Natural killer cell treated with Interleukin-12 subunit alpha and Interleukin-12 subunit beta and Interleukin-15 and Interleukin-18, amount 100 ng/mL, for 72 hours (primary cell): ENCODE measurements at regions not wholly inside any gene's neighbourhood (a gene's known extent, or its start where the extent isn't known, plus 50 kb on each side); places are given as distances from the start of the nearest gene placed in this dataset.
A peak's percentile ranks its signal among the peaks of the same experiment; 100 is the strongest.

Experiments used
- ATAC-seq, 2 donors: fragments of 150-1000 bp; cut with Tn5 transposase in 1 of 2; sonication (Bioruptor Pico), chemical (Tn5 transposase) in 1 of 2; 2 replicates each; pipeline ENCODE4 v1.10.0; 2021
- DNase-seq: peaks from one replicate; pipeline ENCODE4 v3.0.0; 2022; ENCODE audit warnings: low spot score
- H3K27ac Mint-ChIP-seq, 2 donors: 1 replicate in 1 of 2; 2 replicates in 1 of 2; pipeline ENCODE4 v1.8.0; 2022; ENCODE audit warnings: mixed read lengths in 2 of 2, mild to moderate bottlenecking in 1 of 2, moderate library complexity in 1 of 2
- H3K27me3 Mint-ChIP-seq, 2 donors: 1 replicate in 1 of 2; 2 replicates in 1 of 2; pipeline ENCODE4 v1.8.0; 2022; ENCODE audit warnings: mixed read lengths in 2 of 2
- H3K36me3 Mint-ChIP-seq: one replicate; pipeline ENCODE4 v1.8.0; 2022; ENCODE audit warnings: mixed read lengths
- H3K4me1 Mint-ChIP-seq, 2 donors: 1 replicate in 1 of 2; 2 replicates in 1 of 2; pipeline ENCODE4 v1.8.0; 2022; ENCODE audit warnings: low read depth in 2 of 2, mixed read lengths in 2 of 2, mild to moderate bottlenecking in 1 of 2
- H3K4me3 Mint-ChIP-seq: one replicate; pipeline ENCODE4 v1.8.0; 2022; ENCODE audit warnings: mixed read lengths
- H3K9me3 Mint-ChIP-seq: 2 replicates; pipeline ENCODE4 v1.8.0; 2022; ENCODE audit warnings: mixed read lengths

DNA sequence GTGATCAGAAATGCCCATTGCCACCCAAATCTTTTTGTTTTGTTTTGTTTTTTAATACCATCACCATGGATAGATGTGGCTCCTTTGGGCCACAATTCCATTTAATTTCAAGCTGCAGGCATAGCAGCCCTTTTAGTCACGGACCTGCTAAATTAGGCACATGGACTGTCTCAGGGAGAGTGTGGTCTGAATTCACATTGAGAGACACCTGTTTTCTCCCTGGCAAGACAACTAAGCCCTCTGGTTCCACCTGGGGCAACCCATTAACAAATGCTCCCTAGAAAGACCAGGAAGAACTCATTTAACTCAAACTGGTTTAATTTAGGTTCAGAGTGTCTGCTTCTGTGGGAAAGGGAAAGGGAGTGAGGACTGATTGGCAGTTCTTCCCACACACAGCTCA lies 88.2 kb upstream of the ANKRD1 start:
- no peak for ATAC-seq
- Mint-ChIP-seq H3K36me3 (no peaks in the 10 kb centered on the region), H3K4me1 (peaks cover 0 to 15% of the 10 kb centered on the region in 2 donors), H3K4me3 (no peak overlapping the region), H3K27ac (peak overlapping the region in 1 of 2 donors; percentile 34), H3K9me3 (no peaks in the 10 kb centered on the region), H3K27me3 (peaks cover 13 to 21% of the 10 kb centered on the region in 2 donors)
- no peak for DNase-seq

DNA sequence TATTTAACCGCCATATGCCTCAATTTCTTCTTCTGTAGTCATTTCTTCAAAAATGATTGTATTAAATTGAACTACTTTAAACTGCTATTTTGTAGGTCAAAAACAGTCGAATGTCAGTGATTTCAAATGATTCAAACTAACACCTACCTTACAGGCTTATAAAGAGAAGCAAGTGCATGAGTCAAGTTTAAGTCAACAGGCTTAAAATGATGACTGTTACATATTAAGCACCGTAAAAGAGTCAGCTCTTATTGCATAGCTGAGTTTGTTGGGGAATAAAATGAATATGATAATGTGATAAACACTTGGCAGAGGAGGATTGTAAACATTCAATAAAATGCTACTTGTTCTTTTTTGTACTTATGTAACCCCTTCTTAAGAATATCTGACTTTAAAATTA lies 90.1 kb upstream of the ANKRD1 start:
- H3K27ac Mint-ChIP-seq, result no peak overlapping the region
- H3K9me3 Mint-ChIP-seq, result no peaks in the 10 kb centered on the region
- DNase-seq, result no peak
- no peak overlapping the region for H3K4me3 Mint-ChIP-seq
- no peak for ATAC-seq
- no peaks in the 10 kb centered on the region for H3K36me3 Mint-ChIP-seq
- peaks cover 18 to 22% of the 10 kb centered on the region in 2 donors for H3K27me3 Mint-ChIP-seq
- H3K4me1 Mint-ChIP-seq, result peaks cover 0 to 15% of the 10 kb centered on the region in 2 donors

DNA sequence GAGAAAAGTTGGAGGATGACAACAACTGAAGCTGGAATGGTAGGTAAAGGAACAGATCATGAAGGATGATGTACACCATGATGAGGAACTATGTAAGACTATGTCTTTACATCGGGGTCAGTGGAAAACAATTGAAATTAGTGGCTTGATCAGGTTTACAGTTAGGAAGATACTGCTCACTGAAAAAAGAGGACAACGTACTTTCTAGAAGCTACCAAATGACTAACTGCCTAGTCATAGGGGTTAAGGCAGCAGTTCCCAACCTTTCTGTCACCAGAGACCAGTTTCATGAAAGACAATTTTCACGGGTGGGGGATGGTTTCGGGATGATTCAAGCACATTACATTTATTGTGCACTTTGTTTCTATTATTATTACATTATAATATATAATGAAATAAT lies 91.6 kb upstream of the ANKRD1 start:
- no peak for ATAC-seq
- H3K4me3 Mint-ChIP-seq, result no peak overlapping the region
- peaks cover 20 to 22% of the 10 kb centered on the region in 2 donors for H3K27me3 Mint-ChIP-seq
- DNase-seq, result no peak
- no peak overlapping the region for H3K27ac Mint-ChIP-seq
- H3K36me3 Mint-ChIP-seq, result no peaks in the 10 kb centered on the region
- H3K9me3 Mint-ChIP-seq, result no peaks in the 10 kb centered on the region
- no peaks in the 10 kb centered on the region for H3K4me1 Mint-ChIP-seq

DNA sequence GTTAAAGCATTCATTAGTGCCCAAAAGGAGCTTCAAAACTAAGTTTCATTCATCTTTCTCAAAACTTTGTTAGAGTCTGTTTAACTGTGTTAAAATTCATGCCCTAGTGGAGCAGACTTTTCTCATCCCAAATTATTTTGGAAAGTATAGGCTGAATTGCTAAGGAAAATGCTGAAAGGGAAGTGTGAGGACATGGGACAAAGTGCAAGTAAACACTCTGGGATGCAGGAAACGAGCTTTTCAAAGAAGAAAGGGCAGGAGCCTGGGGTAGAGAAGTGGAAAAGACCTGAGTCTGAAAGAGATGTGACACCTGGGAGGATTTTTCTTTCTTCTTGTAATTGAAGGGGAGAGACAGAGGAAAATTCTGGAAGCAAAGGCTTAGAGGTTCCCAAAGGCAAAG lies 93.1 kb upstream of the ANKRD1 start:
- H3K4me3 Mint-ChIP-seq, result no peak overlapping the region
- no peaks in the 10 kb centered on the region for H3K9me3 Mint-ChIP-seq
- no peaks in the 10 kb centered on the region for H3K4me1 Mint-ChIP-seq
- H3K27me3 Mint-ChIP-seq, result peaks cover 30 to 34% of the 10 kb centered on the region in 2 donors
- no peaks in the 10 kb centered on the region for H3K36me3 Mint-ChIP-seq
- no peak for ATAC-seq
- DNase-seq, result no peak
- H3K27ac Mint-ChIP-seq, result no peak overlapping the region

DNA sequence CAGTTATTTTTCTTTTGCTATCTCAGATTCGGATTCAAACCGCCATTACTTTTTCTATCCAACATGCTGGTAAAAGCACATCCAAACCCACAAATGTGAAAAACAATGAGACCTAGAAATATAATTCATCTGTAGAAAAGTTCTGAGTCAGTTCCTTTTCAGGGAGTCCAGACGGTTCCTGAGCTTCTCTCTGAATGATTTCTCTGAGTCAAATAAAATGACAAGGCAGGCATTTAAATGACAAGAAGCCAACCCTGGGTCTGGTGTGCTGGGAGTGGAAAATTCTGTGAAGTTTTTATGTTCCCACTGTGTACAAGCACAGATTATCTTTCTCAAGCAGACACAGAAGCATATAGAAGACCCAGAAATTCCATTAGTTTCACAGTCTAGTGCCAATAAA lies 96.3 kb upstream of the ANKRD1 start:
- no peaks in the 10 kb centered on the region for H3K36me3 Mint-ChIP-seq
- peaks cover 32 to 36% of the 10 kb centered on the region in 2 donors for H3K27me3 Mint-ChIP-seq
- no peaks in the 10 kb centered on the region for H3K4me1 Mint-ChIP-seq
- no peak for DNase-seq
- no peaks in the 10 kb centered on the region for H3K9me3 Mint-ChIP-seq
- no peak overlapping the region for H3K27ac Mint-ChIP-seq
- ATAC-seq, result peak in 1 of 2 donors; percentile 64
- H3K4me3 Mint-ChIP-seq, result no peak overlapping the region

DNA sequence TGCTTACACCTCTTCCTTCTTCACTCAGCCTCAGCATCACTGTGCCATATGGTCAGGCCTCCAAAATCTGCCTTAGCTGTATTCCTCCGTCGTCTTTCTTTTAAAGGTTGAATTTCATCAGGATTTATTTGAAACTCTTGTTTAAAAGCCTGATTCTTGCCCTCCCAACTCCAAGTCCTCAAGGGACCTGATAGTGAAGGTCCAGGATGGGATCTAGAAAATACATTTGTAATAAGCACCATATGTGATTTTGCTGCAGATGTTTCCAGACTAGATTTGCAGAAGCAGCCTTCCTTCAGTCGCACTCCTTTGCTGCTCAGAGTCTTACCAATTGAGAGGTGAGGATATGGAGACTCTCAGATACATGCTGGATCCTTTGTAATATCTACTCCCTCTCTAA lies 101.0 kb upstream of the ANKRD1 start:
- no peak for ATAC-seq
- no peaks in the 10 kb centered on the region for H3K4me1 Mint-ChIP-seq
- no peak overlapping the region for H3K27ac Mint-ChIP-seq
- no peaks in the 10 kb centered on the region for H3K9me3 Mint-ChIP-seq
- H3K4me3 Mint-ChIP-seq, result no peak overlapping the region
- no peak for DNase-seq
- H3K36me3 Mint-ChIP-seq, result no peaks in the 10 kb centered on the region
- H3K27me3 Mint-ChIP-seq, result peaks cover 34 to 48% of the 10 kb centered on the region in 2 donors

DNA sequence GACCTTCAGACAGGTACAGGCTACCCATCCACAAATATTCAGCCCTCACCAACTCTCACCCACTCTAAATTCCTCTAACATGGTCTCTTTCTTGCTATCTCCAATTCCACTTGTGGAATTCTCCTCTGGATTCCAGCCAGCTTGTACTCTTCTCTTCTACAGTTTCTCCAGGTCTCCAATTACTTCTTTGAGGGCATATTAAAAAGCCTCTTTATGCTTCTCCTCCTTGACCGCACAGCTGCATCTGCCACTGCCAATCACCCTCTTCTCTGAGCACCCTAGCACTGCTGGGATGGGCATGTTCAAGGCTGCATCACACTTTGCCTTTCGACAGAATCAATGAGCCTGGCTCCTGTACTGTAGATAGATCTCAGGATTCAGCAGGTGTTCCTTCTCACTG lies 101.5 kb upstream of the ANKRD1 start:
- DNase-seq (no peak), ATAC-seq (no peak)
- no peaks in the 10 kb centered on the region for H3K4me1 Mint-ChIP-seq
- peaks cover 33 to 48% of the 10 kb centered on the region in 2 donors for H3K27me3 Mint-ChIP-seq
- H3K36me3 Mint-ChIP-seq, result no peaks in the 10 kb centered on the region
- H3K4me3 Mint-ChIP-seq, result no peak overlapping the region
- H3K9me3 Mint-ChIP-seq, result no peaks in the 10 kb centered on the region
- no peak overlapping the region for H3K27ac Mint-ChIP-seq

DNA sequence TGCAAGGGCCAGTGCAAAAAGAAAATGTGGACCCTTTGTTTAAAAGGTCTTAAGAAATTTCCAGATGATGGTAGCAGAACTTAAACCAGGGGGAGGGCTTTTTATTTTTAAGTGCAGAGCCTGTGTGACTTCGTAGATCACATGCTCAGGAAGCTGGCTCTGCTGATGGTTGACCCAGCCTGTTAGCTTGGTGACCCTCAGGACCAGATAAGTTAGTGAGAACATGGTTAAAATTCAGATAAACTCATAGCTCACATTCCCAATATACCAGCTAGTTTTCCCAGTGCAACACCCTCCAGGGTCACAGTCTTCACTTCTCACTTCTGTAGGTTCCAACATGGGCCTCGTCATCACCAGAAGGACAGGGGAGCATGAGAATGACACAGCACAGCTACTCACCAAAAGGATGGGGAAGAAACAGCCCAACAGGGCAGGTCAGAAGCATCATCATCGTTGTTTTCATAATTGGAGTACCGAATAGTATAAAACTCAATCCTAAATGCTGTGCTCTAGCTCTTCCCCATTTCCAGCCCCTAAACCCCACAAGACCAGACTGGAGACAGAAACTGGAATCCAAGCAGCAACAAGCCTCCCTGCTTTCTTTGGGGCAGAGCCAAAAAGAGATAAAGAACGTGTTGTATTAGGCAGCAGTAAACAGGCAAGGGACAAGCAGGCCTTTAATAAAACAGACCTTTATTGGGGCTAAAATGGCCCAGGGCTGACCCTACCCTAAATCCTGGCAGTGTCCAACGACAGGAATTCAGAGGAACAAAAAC lies 102.2 kb upstream of the ANKRD1 start:
- H3K4me1 Mint-ChIP-seq, result no peaks in the 10 kb centered on the region
- no peaks in the 10 kb centered on the region for H3K36me3 Mint-ChIP-seq
- ATAC-seq (no peak), DNase-seq (no peak)
- H3K27ac Mint-ChIP-seq, result no peak overlapping the region
- no peaks in the 10 kb centered on the region for H3K9me3 Mint-ChIP-seq
- peaks cover 31 to 45% of the 10 kb centered on the region in 2 donors for H3K27me3 Mint-ChIP-seq
- no peak overlapping the region for H3K4me3 Mint-ChIP-seq

DNA sequence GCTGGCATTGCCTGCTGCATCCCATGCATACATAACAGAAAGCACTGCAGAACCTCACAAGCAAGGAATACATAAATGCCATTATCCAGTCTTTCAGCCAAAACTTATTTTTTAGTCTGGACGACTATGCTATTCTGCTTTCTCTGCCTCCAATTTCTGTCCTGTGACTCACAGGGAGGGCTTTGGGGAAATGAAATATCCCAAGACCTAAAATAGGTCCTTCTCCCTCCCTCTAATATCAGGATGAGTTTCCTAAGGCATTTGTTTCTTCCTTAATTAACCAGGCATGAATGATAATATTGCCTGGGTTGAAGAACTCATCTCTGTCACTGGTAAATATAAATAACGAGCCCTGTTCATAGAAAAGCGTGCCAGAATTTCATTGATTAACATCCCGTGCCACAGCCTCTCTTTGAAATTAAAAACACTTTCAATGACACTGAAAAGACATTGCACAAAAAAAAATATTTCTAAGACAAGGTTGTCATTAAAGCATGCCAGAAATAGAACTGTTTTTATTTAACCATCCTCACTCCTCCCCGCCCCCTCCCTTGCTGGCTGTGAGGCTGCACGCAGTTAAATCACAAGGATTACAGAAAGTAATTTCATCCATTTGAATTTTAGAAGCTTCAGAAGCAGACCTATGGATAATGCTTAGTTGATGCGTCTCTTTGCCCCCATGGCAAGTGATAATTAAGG lies 103.0 kb upstream of the ANKRD1 start:
- no peaks in the 10 kb centered on the region for H3K36me3 Mint-ChIP-seq
- H3K4me1 Mint-ChIP-seq, result no peaks in the 10 kb centered on the region
- DNase-seq, result no peak
- ATAC-seq, result no peak
- no peak overlapping the region for H3K4me3 Mint-ChIP-seq
- H3K27me3 Mint-ChIP-seq, result peaks cover 24 to 38% of the 10 kb centered on the region in 2 donors
- no peak overlapping the region for H3K27ac Mint-ChIP-seq
- no peaks in the 10 kb centered on the region for H3K9me3 Mint-ChIP-seq

DNA sequence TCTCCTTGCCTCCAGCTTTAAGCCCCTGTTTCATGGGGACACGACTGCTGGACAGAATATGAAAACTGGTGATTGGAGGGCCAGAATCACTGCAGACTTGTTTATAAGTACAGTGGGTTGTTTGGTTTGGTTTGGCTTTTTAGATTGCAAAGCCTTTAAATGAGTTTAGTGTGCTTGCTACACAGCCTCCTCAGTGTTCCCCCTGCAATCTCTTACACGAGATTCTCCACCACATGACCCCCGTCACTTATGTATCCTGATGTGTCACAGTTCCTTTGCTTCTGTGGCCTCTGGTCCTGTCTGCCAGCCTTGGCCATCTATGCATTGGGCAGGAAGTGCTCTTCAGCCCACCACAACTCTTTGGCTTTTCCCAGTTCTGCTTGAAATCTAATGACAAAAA lies 103.7 kb upstream of the ANKRD1 start:
- H3K27me3 Mint-ChIP-seq, result peaks cover 21 to 31% of the 10 kb centered on the region in 2 donors
- ATAC-seq (no peak), DNase-seq (no peak)
- no peaks in the 10 kb centered on the region for H3K36me3 Mint-ChIP-seq
- H3K4me3 Mint-ChIP-seq, result no peak overlapping the region
- no peak overlapping the region for H3K27ac Mint-ChIP-seq
- no peaks in the 10 kb centered on the region for H3K9me3 Mint-ChIP-seq
- H3K4me1 Mint-ChIP-seq, result no peaks in the 10 kb centered on the region

DNA sequence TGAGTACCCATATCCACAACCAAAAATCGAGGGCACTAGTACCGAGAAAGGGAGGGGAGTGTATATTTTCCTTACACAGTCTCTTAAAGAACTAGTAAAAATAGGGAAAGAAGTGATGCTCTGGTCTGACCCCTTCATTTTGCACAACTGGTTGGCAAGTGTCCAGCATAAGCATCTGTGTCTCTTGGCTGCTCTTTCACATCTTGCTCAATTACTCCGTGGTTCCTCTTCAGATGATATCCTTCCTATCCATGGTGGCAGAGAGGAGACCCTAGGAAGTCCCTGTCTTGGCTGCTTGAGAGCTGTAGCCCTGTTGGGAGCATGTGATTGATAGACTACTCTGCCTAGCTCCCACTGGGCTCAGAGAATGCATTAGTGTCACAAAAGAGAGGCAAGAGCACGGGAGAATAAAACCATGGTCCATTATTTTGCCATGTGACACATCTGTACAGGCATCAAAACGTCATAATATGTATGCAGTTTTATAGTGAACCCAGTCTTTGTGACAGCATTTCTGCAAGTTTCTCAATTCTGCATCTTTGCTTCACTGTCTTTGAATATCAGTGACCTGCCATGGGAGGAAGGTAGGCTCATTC lies 111.8 kb upstream of the ANKRD1 start:
- H3K9me3 Mint-ChIP-seq, result peaks cover 2% of the 10 kb centered on the region
- H3K4me3 Mint-ChIP-seq, result no peak overlapping the region
- peaks cover 0 to 6% of the 10 kb centered on the region in 2 donors for H3K27me3 Mint-ChIP-seq
- H3K4me1 Mint-ChIP-seq, result peaks cover 10 to 14% of the 10 kb centered on the region in 2 donors
- ATAC-seq, result no peak
- H3K36me3 Mint-ChIP-seq, result peaks cover 5% of the 10 kb centered on the region
- DNase-seq, result no peak
- H3K27ac Mint-ChIP-seq, result no peak overlapping the region

DNA sequence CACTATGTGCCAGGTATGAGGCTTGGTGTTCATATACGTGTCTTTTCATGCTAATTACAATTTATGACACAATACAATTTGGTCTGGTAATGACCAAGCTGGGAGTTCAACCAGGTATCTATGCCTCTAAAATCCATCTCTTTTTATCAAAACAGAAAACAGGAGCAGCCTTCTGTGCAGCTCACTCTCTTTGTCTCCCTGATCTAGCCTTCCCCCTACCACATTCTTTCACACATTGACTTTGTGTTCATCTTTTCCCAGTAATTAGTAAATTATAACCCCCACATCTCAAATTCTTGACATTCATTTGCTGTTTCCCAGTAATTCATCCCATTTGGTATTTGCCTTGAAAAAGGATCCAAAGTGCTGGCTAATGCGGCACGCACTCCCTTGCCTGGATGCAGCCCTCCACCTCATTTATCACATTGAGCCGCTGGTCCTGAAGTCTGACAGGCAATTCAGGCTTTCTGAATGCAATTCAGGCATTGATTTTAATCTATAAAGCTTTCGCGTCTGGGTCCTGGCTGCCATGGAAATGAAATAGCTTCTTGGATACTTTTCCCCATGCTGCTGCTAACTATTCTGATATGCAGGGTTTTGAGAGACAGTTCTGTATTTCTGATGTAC lies 112.5 kb upstream of the ANKRD1 start:
- peak overlapping the region; percentile 66 for H3K4me3 Mint-ChIP-seq
- peaks cover 2% of the 10 kb centered on the region for H3K9me3 Mint-ChIP-seq
- peaks cover 0 to 6% of the 10 kb centered on the region in 2 donors for H3K27me3 Mint-ChIP-seq
- peaks cover 10 to 14% of the 10 kb centered on the region in 2 donors for H3K4me1 Mint-ChIP-seq
- DNase-seq (no peak), ATAC-seq (no peak)
- peak overlapping the region; percentile 3 to 70 for H3K27ac Mint-ChIP-seq
- H3K36me3 Mint-ChIP-seq, result peaks cover 5% of the 10 kb centered on the region

DNA sequence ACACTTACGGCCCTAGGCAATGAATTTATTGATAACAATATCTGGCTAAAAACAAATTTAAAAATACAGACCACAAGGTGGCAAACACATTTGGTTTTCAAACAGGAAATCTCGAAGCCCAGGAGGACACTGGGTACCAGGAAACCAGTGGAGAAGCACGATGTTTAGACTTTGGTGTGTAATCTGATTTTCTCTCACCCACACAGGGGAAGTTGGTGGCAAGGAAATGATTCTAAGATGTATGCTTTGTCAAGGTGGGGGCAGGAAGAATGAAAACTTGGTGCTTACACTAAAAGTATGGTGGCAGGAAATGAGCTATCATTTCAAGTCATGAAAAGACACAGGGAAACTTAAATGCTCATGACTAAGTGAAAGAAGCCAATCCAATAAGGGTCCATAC lies 113.2 kb upstream of the ANKRD1 start:
- Mint-ChIP-seq H3K36me3 (peaks cover 5% of the 10 kb centered on the region), H3K27ac (peak overlapping the region; percentile 3 to 70), H3K4me1 (peaks cover 10 to 14% of the 10 kb centered on the region in 2 donors), H3K9me3 (peaks cover 2% of the 10 kb centered on the region), H3K27me3 (peaks cover 0 to 6% of the 10 kb centered on the region in 2 donors), H3K4me3 (peak overlapping the region; percentile 66)
- ATAC-seq, result peak; percentile 68 to 85
- DNase-seq, result no peak
